Mucosa of descending colon (tissue), 3 donors: ENCODE measurements at regions not wholly inside any gene's neighbourhood (a gene's known extent, or its start where the extent isn't known, plus 50 kb on each side); places are given as distances from the start of the nearest gene placed in this dataset.

Experiments used
- ATAC-seq: fragments of 200-7000 bp; cut with Tn5 transposase; one replicate; pipeline ENCODE4 v1.9.1; 2020; ENCODE audit warnings: mild to moderate bottlenecking, moderate library complexity
- DNase-seq, 3 donors: peaks; one replicate each; pipeline ENCODE4 v3.0.0-alpha.2; 2020
- H3K36me3 ChIP-seq: fragments of 200-600 bp; one replicate; pipeline ENCODE4 v1.8.0; 2021; ENCODE audit warnings: low read depth, mild to moderate bottlenecking
- H3K4me1 ChIP-seq: fragments of 200-600 bp; one replicate; pipeline ENCODE4 v1.8.0; 2021; ENCODE audit warnings: low read depth, mild to moderate bottlenecking
- H3K4me3 ChIP-seq: fragments of 200-600 bp; one replicate; pipeline ENCODE4 v1.8.0; 2021; ENCODE audit warnings: mild to moderate bottlenecking
- H3K9me3 ChIP-seq: fragments of 200-600 bp; one replicate; pipeline ENCODE4 v1.8.0; 2021; ENCODE audit warnings: mild to moderate bottlenecking
- CTCF ChIP-seq: fragments of 200-600 bp; IDR thresholded peaks from one replicate; pipeline ENCODE4 v1.8.0; 2022; ENCODE audit warnings: antibody characterized with exemption, mild to moderate bottlenecking
- intact Hi-C, 2 donors: fragments of 100-400 bp; cut with DNase I in 1 of 2; cut with micrococcal nuclease in 1 of 2; formaldehyde crosslinking; loops; one replicate each; pipeline versions ENCODE4 v1.11.0 to v1.11.1; 2022; cut with DNase I, micrococcal nuclease
- donor health status: DM: no; HTN: no; CAD: no; lungs with moderate emphysema.
- donor health status: DM: no; HTN: no; CAD: no.
- donor health status: DM: no; HTN: yes; CAD: no.

GRCh38 chr10:21205328-21205727 lies 308.2 kb upstream of the NEBL start:
- no peak for TF ChIP-seq CTCF
- intact Hi-C loops: no loop called here
- H3K36me3 ChIP-seq: no peaks in the 10 kb centered on the region
- no peaks in the 10 kb centered on the region for H3K4me1 ChIP-seq
- no peak for DNase-seq
- no peak for ATAC-seq
- no peak overlapping the region for H3K4me3 ChIP-seq
- H3K9me3 ChIP-seq: no peaks in the 10 kb centered on the region

- ATAC-seq (no peak), DNase-seq (no peak)
- Histone ChIP-seq H3K4me1 (no peaks in the 10 kb centered on the region), H3K9me3 (peaks cover 4% of the 10 kb centered on the region), H3K36me3 (no peaks in the 10 kb centered on the region), H3K4me3 (no peak overlapping the region)
- intact Hi-C loops: no loop called here
- TF ChIP-seq CTCF: no peak
Measured at GRCh38 chr10:21203473-21204107, 306.5 kb upstream of the NEBL start.

GRCh38 chr10:21202776-21203462 lies 305.8 kb upstream of the NEBL start:
- ATAC-seq: no peak
- Histone ChIP-seq H3K36me3 (no peaks in the 10 kb centered on the region), H3K4me3 (no peak overlapping the region), H3K9me3 (peaks cover 11% of the 10 kb centered on the region), H3K4me1 (no peaks in the 10 kb centered on the region)
- no peak for TF ChIP-seq CTCF
- no peak for DNase-seq
- intact Hi-C loops: no loop called here

GRCh38 chr10:21199501-21199900 lies 302.4 kb upstream of the NEBL start:
- H3K36me3 ChIP-seq: no peaks in the 10 kb centered on the region
- TF ChIP-seq CTCF: no peak
- no peaks in the 10 kb centered on the region for H3K4me1 ChIP-seq
- DNase-seq (no peak), ATAC-seq (no peak)
- H3K9me3 ChIP-seq: peaks cover 22% of the 10 kb centered on the region
- H3K4me3 ChIP-seq: no peak overlapping the region
- intact Hi-C loops: no loop called here

GRCh38 chr10:21197838-21198237 lies 300.7 kb upstream of the NEBL start:
- Histone ChIP-seq H3K4me3 (no peak overlapping the region), H3K36me3 (no peaks in the 10 kb centered on the region), H3K4me1 (no peaks in the 10 kb centered on the region), H3K9me3 (peaks cover 22% of the 10 kb centered on the region)
- intact Hi-C loops: no loop called here
- ATAC-seq (no peak), DNase-seq (no peak)
- no peak for TF ChIP-seq CTCF
